ENCODE measurements at regions not wholly inside any gene's neighbourhood (a gene's known extent, or its start where the extent isn't known, plus 50 kb on each side); places are given as distances from the start of the nearest gene placed in this dataset.

DNA sequence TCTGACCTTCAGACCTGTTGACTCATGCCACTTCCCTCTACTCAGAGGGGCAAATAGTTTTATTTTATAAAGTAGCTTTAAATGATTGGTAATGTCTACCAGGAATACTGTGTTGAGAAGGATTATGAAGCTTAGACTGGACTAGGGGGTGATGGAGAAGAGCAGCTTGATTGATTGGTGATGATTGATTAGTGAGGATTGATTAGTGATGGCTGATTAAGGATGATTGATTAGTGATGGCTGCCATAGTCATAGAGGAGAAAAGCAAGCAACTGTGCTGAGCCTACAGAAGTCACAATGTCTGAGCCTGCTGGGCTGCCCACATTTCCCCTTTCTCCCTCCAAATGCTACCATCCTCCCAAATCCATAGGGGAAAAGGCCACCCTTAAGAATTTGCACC, 206.8 kb upstream of the SALL1 start:
- no peak for TF ChIP-seq SPI1 (IDR thresholded peaks at IDR 0.05; ENCODE audit: borderline replicate concordance, low read depth)
- TF ChIP-seq, protein P1, sequence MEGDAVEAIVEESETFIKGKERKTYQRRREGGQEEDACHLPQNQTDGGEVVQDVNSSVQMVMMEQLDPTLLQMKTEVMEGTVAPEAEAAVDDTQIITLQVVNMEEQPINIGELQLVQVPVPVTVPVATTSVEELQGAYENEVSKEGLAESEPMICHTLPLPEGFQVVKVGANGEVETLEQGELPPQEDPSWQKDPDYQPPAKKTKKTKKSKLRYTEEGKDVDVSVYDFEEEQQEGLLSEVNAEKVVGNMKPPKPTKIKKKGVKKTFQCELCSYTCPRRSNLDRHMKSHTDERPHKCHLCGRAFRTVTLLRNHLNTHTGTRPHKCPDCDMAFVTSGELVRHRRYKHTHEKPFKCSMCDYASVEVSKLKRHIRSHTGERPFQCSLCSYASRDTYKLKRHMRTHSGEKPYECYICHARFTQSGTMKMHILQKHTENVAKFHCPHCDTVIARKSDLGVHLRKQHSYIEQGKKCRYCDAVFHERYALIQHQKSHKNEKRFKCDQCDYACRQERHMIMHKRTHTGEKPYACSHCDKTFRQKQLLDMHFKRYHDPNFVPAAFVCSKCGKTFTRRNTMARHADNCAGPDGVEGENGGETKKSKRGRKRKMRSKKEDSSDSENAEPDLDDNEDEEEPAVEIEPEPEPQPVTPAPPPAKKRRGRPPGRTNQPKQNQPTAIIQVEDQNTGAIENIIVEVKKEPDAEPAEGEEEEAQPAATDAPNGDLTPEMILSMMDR (IDR thresholded peaks at IDR 0.05; ENCODE audit: insufficient read depth, low read length): no peak
- TF ChIP-seq POLR2AphosphoS5 (IDR thresholded peaks at IDR 0.05; ENCODE audit: low read depth): no peak

All from HL-60 (cell line).